ENCODE measurements at regions not wholly inside any gene's neighbourhood (a gene's known extent, or its start where the extent isn't known, plus 50 kb on each side); places are given as distances from the start of the nearest gene placed in this dataset.

DNA sequence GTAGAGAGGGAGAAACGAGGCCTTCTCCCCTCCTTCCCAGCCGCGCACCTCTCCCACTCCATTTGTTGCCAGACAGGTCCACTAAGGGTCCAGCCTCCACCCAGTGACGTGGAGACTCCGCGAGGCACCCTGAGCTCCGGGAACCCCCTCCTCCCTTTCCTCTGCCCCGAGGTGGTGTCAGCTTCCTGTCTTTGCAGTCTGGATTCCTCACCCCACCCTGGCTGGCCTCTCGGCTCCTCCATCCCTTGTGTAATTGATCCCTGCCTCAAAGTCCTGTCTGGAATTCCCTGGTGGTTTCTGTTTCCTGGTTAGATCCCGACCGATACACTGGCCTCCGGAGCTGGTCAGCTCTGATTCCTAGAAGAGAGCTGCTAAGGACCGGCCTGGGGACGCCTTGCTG is 105.9 kb upstream of the SCOC start:
- Histone ChIP-seq H2AFZ (ENCODE audit: control insufficient read depth, low read depth, low read length) (no peak overlapping the region), H3K4me3 (no peak overlapping the region), H3K9ac (ENCODE audit: control insufficient read depth, insufficient read depth, low read length) (no peak overlapping the region), H4K20me1 (ENCODE audit: control insufficient read depth, insufficient read depth) (no peaks in the 10 kb centered on the region), H3K27me3 (replicated peaks in 1 of 2; ENCODE audit: control insufficient read depth in 2 of 2, insufficient read depth in 2 of 2, low read length in 1 of 2) (peaks cover 0 to 3% of the 10 kb centered on the region in 2 experiments; a peak in 1 of 4 replicates), H3K27ac (ENCODE audit: control insufficient read depth, insufficient read depth) (no peak overlapping the region), H3K36me3 (ENCODE audit: control insufficient read depth in 2 of 2, insufficient read depth in 2 of 2, low read length in 1 of 2) (no peaks in the 10 kb centered on the region), H3K4me2 (ENCODE audit: control insufficient read depth, insufficient read depth) (no peak overlapping the region), H3K9me3 (replicated peaks; ENCODE audit: control insufficient read depth, insufficient read depth, low read length) (no peaks in the 10 kb centered on the region), H3K4me1 (ENCODE audit: control insufficient read depth, insufficient read depth, low read length) (no peaks in the 10 kb centered on the region), H3K79me2 (ENCODE audit: control insufficient read depth, insufficient read depth, low read length) (no peaks in the 10 kb centered on the region)
- ChIA-PET RAD21 (ENCODE audit: unreplicated experiment) (no interaction called here), SMC1A (ENCODE audit: uncharacterized antibody, unreplicated experiment) (interaction anchor here (1.3 kb wide), 1 partner anchor 10 kb away, joined by 3 read pairs; no protein-coding TSS in a partner anchor), CTCF (interaction anchor here (0.6 kb wide), 2 partner anchors 213 to 398 kb away, joined by 3 read pairs; no protein-coding TSS in a partner anchor), POLR2A (no interaction called here)
- no peak for FAIRE-seq
- TF ChIP-seq, protein P1, sequence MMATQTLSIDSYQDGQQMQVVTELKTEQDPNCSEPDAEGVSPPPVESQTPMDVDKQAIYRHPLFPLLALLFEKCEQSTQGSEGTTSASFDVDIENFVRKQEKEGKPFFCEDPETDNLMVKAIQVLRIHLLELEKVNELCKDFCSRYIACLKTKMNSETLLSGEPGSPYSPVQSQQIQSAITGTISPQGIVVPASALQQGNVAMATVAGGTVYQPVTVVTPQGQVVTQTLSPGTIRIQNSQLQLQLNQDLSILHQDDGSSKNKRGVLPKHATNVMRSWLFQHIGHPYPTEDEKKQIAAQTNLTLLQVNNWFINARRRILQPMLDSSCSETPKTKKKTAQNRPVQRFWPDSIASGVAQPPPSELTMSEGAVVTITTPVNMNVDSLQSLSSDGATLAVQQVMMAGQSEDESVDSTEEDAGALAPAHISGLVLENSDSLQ (IDR thresholded peaks at IDR 0.05) = no peak
- TF ChIP-seq NFYB (IDR thresholded peaks at IDR 0.05; ENCODE audit: insufficient read depth, low read depth, low read length) (no peak), LARP7 (IDR thresholded peaks at IDR 0.05) (no peak), EP300 (IDR thresholded peaks at IDR 0.05; ENCODE audit: borderline replicate concordance in 1 of 2, control insufficient read depth in 1 of 2, low read depth in 2 of 2, low read length in 2 of 2) (no peak)
- TF ChIP-seq, protein P2, sequence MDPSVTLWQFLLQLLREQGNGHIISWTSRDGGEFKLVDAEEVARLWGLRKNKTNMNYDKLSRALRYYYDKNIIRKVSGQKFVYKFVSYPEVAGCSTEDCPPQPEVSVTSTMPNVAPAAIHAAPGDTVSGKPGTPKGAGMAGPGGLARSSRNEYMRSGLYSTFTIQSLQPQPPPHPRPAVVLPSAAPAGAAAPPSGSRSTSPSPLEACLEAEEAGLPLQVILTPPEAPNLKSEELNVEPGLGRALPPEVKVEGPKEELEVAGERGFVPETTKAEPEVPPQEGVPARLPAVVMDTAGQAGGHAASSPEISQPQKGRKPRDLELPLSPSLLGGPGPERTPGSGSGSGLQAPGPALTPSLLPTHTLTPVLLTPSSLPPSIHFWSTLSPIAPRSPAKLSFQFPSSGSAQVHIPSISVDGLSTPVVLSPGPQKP (IDR thresholded peaks at IDR 0.05; ENCODE audit: low read depth, low read length) = no peak
- no peak for ATAC-seq
- 41% methylated on average over 12 of the region's 14 CpGs for WGBS (ENCODE audit: insufficient coverage, insufficient replicate concordance, low lambda C conversion rate, missing lambda C conversion rate)
- no TSS peak for BruUV-seq (replicated peaks)
- DNase-seq (ENCODE audit: low read depth, low spot score) = no peak
- intact Hi-C loops (cut with micrococcal nuclease; ENCODE audit: unreplicated experiment) = no loop called here
- in situ Hi-C loops (cut with MboI) = no loop called here

Measured in GM12878 (cell line).